ENCODE measurements at regions not wholly inside any gene's neighbourhood (a gene's known extent, or its start where the extent isn't known, plus 50 kb on each side); places are given as distances from the start of the nearest gene placed in this dataset.

GRCh38 chr10:33790521-33791271 is 456.2 kb upstream of the NRP1 start:
- Histone ChIP-seq H3K9me3 (ENCODE audit: insufficient read depth, low read depth, low read length) (no peaks in the 10 kb centered on the region), H3K4me1 (ENCODE audit: control insufficient read depth in 1 of 2, insufficient read depth in 2 of 2, low read length in 2 of 2) (no peaks in the 10 kb centered on the region), H3K27ac (ENCODE audit: low read depth, low read length) (no peak overlapping the region), H3K79me2 (ENCODE audit: control insufficient read depth, insufficient read depth, low read length, poor library complexity) (no peaks in the 10 kb centered on the region), H3K18ac (ENCODE audit: low read length) (no peak overlapping the region), H3K4me2 (ENCODE audit: low read length) (no peak overlapping the region), H2BK12ac (ENCODE audit: low read length) (no peak overlapping the region), H3K23ac (ENCODE audit: low read length) (no peak overlapping the region), H3K4me3 (ENCODE audit: low read depth, low read length) (no peak overlapping the region), H3K79me1 (ENCODE audit: low read length) (no peaks in the 10 kb centered on the region), H3K27me3 (ENCODE audit: insufficient read depth, low read length) (no peaks in the 10 kb centered on the region), H3K36me3 (ENCODE audit: control insufficient read depth in 1 of 2, insufficient read depth in 2 of 2, low read length in 2 of 2) (no peaks in the 10 kb centered on the region), H3K4ac (ENCODE audit: low read depth, low read length) (no peak overlapping the region), H3K9ac (ENCODE audit: low read length) (no peak overlapping the region), H2AK5ac (ENCODE audit: low read length) (no peak overlapping the region), H4K8ac (ENCODE audit: low read depth, low read length) (no peak overlapping the region), H2AFZ (ENCODE audit: insufficient read depth, low read length, poor library complexity) (no peak overlapping the region), H3K14ac (ENCODE audit: low read length) (no peak overlapping the region), H4K12ac (ENCODE audit: low read depth, low read length) (no peak overlapping the region), H4K91ac (ENCODE audit: low read depth, low read length) (no peak overlapping the region), H2BK120ac (ENCODE audit: insufficient read depth, low read length, poor library complexity) (no peak overlapping the region), H2BK5ac (ENCODE audit: low read depth, low read length, poor library complexity) (no peak overlapping the region)
- no peak for DNase-seq
- no CpG with 5 or more reads among the region's 12 CpGs for WGBS (ENCODE audit: extremely low coverage, insufficient coverage, insufficient read length)

DNA sequence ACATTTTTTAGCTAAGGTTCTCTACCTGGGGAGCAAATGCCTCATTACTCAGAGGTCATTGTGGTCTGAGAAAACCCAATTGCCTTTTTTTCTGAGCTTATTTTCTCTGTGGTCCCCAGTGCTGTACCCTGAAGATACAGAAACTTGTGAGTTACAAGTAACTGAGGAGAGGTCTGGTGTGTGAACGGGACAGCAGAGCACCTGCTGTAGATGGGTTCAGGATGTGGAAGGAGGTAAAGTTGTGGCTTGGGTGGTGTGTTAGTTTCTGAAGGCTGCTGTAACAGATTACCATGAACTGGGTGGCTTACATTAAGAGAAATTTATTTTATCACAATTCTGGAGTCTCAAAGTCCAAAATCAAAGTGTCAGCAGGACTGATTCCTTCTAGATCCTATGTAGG is 449.1 kb upstream of the NRP1 start:
- no peak overlapping the region for H3K4ac ChIP-seq (ENCODE audit: low read depth, low read length)
- H3K9me3 ChIP-seq (ENCODE audit: insufficient read depth, low read depth, low read length) = no peaks in the 10 kb centered on the region
- H4K8ac ChIP-seq (ENCODE audit: low read depth, low read length) = no peak overlapping the region
- no peaks in the 10 kb centered on the region for H3K79me1 ChIP-seq (ENCODE audit: low read length)
- no CpG with 5 or more reads among the region's 1 CpG for WGBS (ENCODE audit: extremely low coverage, insufficient coverage, insufficient read length)
- H3K9ac ChIP-seq (ENCODE audit: low read length) = no peak overlapping the region
- no peak overlapping the region for H3K18ac ChIP-seq (ENCODE audit: low read length)
- H4K12ac ChIP-seq (ENCODE audit: low read depth, low read length) = no peak overlapping the region
- no peak overlapping the region for H2BK12ac ChIP-seq (ENCODE audit: low read length)
- H2AFZ ChIP-seq (ENCODE audit: insufficient read depth, low read length, poor library complexity) = no peak overlapping the region
- DNase-seq = no peak
- no peaks in the 10 kb centered on the region for H3K4me1 ChIP-seq (ENCODE audit: control insufficient read depth in 1 of 2, insufficient read depth in 2 of 2, low read length in 2 of 2)
- H2AK5ac ChIP-seq (ENCODE audit: low read length) = no peak overlapping the region
- no peak overlapping the region for H3K14ac ChIP-seq (ENCODE audit: low read length)
- H4K91ac ChIP-seq (ENCODE audit: low read depth, low read length) = no peak overlapping the region
- H2BK5ac ChIP-seq (ENCODE audit: low read depth, low read length, poor library complexity) = no peak overlapping the region
- H2BK120ac ChIP-seq (ENCODE audit: insufficient read depth, low read length, poor library complexity) = no peak overlapping the region
- H3K36me3 ChIP-seq (ENCODE audit: control insufficient read depth in 1 of 2, insufficient read depth in 2 of 2, low read length in 2 of 2) = no peaks in the 10 kb centered on the region
- H3K27me3 ChIP-seq (ENCODE audit: insufficient read depth, low read length) = no peaks in the 10 kb centered on the region
- H3K79me2 ChIP-seq (ENCODE audit: control insufficient read depth, insufficient read depth, low read length, poor library complexity) = no peaks in the 10 kb centered on the region
- H3K27ac ChIP-seq (ENCODE audit: low read depth, low read length) = no peak overlapping the region
- H3K4me2 ChIP-seq (ENCODE audit: low read length) = no peak overlapping the region
- H3K4me3 ChIP-seq (ENCODE audit: low read depth, low read length) = no peak overlapping the region
- no peak overlapping the region for H3K23ac ChIP-seq (ENCODE audit: low read length)

- Histone ChIP-seq H3K4me2 (ENCODE audit: low read length) (no peak overlapping the region), H2BK120ac (ENCODE audit: insufficient read depth, low read length, poor library complexity) (no peak overlapping the region), H4K8ac (ENCODE audit: low read depth, low read length) (no peak overlapping the region), H3K23ac (ENCODE audit: low read length) (no peak overlapping the region), H3K36me3 (ENCODE audit: control insufficient read depth in 1 of 2, insufficient read depth in 2 of 2, low read length in 2 of 2) (no peaks in the 10 kb centered on the region), H3K4me3 (ENCODE audit: low read depth, low read length) (no peak overlapping the region), H3K4me1 (ENCODE audit: control insufficient read depth in 1 of 2, insufficient read depth in 2 of 2, low read length in 2 of 2) (no peaks in the 10 kb centered on the region), H4K12ac (ENCODE audit: low read depth, low read length) (no peak overlapping the region), H2AK5ac (ENCODE audit: low read length) (no peak overlapping the region), H3K27me3 (ENCODE audit: insufficient read depth, low read length) (no peaks in the 10 kb centered on the region), H3K27ac (ENCODE audit: low read depth, low read length) (no peak overlapping the region), H3K79me1 (ENCODE audit: low read length) (no peaks in the 10 kb centered on the region), H3K18ac (ENCODE audit: low read length) (no peak overlapping the region), H3K9me3 (ENCODE audit: insufficient read depth, low read depth, low read length) (no peaks in the 10 kb centered on the region), H2AFZ (ENCODE audit: insufficient read depth, low read length, poor library complexity) (no peak overlapping the region), H3K79me2 (ENCODE audit: control insufficient read depth, insufficient read depth, low read length, poor library complexity) (no peaks in the 10 kb centered on the region), H2BK5ac (ENCODE audit: low read depth, low read length, poor library complexity) (no peak overlapping the region), H2BK12ac (ENCODE audit: low read length) (no peak overlapping the region), H4K91ac (ENCODE audit: low read depth, low read length) (no peak overlapping the region), H3K4ac (ENCODE audit: low read depth, low read length) (no peak overlapping the region), H3K14ac (ENCODE audit: low read length) (no peak overlapping the region), H3K9ac (ENCODE audit: low read length) (no peak overlapping the region)
- DNase-seq = no peak
- no CpG with 5 or more reads among the region's 3 CpGs for WGBS (ENCODE audit: extremely low coverage, insufficient coverage, insufficient read length)
Observed at GRCh38 chr10:33783078-33783477, 448.6 kb upstream of the NRP1 start.

DNA sequence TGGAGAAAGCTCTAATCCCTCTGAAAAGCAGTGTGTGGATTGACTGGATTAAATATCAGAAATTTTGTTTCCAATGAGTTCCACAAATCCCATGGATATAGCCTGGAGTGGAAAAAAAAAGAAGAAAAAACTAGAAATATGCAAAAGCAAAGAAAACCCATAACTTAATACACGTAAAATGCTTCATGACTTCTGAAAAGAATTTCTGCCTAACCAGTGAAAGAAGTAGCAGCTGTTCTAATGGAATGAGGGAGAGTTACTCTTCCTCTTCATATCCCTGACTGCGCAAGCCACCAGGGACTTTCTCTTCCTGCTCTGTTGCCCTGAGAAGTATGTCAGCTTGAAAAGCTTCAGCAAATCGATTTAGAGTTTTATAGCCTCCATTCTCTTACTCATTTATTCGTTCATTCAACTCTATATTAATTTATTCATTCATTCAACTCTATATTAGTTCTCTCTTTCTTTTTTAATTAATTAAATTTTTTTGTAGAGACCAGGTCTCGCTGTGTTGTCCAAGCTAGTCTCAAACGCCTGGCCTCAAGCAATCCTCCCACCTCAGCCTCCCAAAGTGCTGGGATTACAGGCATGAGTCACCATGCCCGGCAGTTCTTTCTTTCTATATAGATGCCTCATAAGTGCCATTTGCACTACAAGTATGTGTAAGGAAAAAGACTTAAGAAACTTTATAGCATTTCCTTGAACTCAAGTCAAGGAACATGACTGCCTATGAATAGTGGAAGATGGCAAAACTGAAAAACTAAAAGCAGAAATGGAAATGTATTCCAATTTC is 447.3 kb upstream of the NRP1 start:
- no peak overlapping the region for H3K9ac ChIP-seq (ENCODE audit: low read length)
- H3K36me3 ChIP-seq (ENCODE audit: control insufficient read depth in 1 of 2, insufficient read depth in 2 of 2, low read length in 2 of 2) = no peaks in the 10 kb centered on the region
- no peak overlapping the region for H2AK5ac ChIP-seq (ENCODE audit: low read length)
- 100% methylated on average over 1 of the region's 7 CpGs for WGBS (ENCODE audit: extremely low coverage, insufficient coverage, insufficient read length)
- no peak overlapping the region for H3K4me3 ChIP-seq (ENCODE audit: low read depth, low read length)
- peak; percentile 58 to 81 for DNase-seq
- no peak overlapping the region for H3K27ac ChIP-seq (ENCODE audit: low read depth, low read length)
- no peaks in the 10 kb centered on the region for H3K27me3 ChIP-seq (ENCODE audit: insufficient read depth, low read length)
- no peak overlapping the region for H3K23ac ChIP-seq (ENCODE audit: low read length)
- no peak overlapping the region for H2BK120ac ChIP-seq (ENCODE audit: insufficient read depth, low read length, poor library complexity)
- no peak overlapping the region for H4K91ac ChIP-seq (ENCODE audit: low read depth, low read length)
- H3K14ac ChIP-seq (ENCODE audit: low read length) = no peak overlapping the region
- H3K18ac ChIP-seq (ENCODE audit: low read length) = no peak overlapping the region
- no peak overlapping the region for H2BK5ac ChIP-seq (ENCODE audit: low read depth, low read length, poor library complexity)
- no peak overlapping the region for H2AFZ ChIP-seq (ENCODE audit: insufficient read depth, low read length, poor library complexity)
- no peaks in the 10 kb centered on the region for H3K4me1 ChIP-seq (ENCODE audit: control insufficient read depth in 1 of 2, insufficient read depth in 2 of 2, low read length in 2 of 2)
- no peaks in the 10 kb centered on the region for H3K79me1 ChIP-seq (ENCODE audit: low read length)
- H3K4me2 ChIP-seq (ENCODE audit: low read length) = no peak overlapping the region
- no peaks in the 10 kb centered on the region for H3K9me3 ChIP-seq (ENCODE audit: insufficient read depth, low read depth, low read length)
- H3K4ac ChIP-seq (ENCODE audit: low read depth, low read length) = no peak overlapping the region
- no peak overlapping the region for H4K12ac ChIP-seq (ENCODE audit: low read depth, low read length)
- H4K8ac ChIP-seq (ENCODE audit: low read depth, low read length) = no peak overlapping the region
- H3K79me2 ChIP-seq (ENCODE audit: control insufficient read depth, insufficient read depth, low read length, poor library complexity) = no peaks in the 10 kb centered on the region
- no peak overlapping the region for H2BK12ac ChIP-seq (ENCODE audit: low read length)

Measured in trophoblast cell (in vitro differentiated cells and primary cell).